Glutamatergic neuron (in vitro differentiated cells): ENCODE measurements at regions not wholly inside any gene's neighbourhood (a gene's known extent, or its start where the extent isn't known, plus 50 kb on each side); places are given as distances from the start of the nearest gene placed in this dataset.

ENCODE experiments used
- DNase-seq: peaks from one replicate; pipeline ENCODE4 v3.0.0; 2022
- H3K27ac Mint-ChIP-seq: one replicate; pipeline ENCODE4 v1.8.0; 2020; ENCODE audit warnings: mild to moderate bottlenecking, mixed read lengths, inconsistent platforms; ENCODE audit not compliant: unreplicated experiment
- H3K27me3 Mint-ChIP-seq: one replicate; pipeline ENCODE4 v1.8.0; 2020; ENCODE audit warnings: mild to moderate bottlenecking, moderate library complexity, mixed read lengths, inconsistent platforms; ENCODE audit not compliant: unreplicated experiment
- H3K36me3 Mint-ChIP-seq: one replicate; pipeline ENCODE4 v1.8.0; 2020; ENCODE audit warnings: mild to moderate bottlenecking, mixed read lengths, inconsistent platforms; ENCODE audit not compliant: unreplicated experiment
- H3K4me1 Mint-ChIP-seq: one replicate; pipeline ENCODE4 v1.8.0; 2020; ENCODE audit warnings: mild to moderate bottlenecking, low read depth, mixed read lengths, inconsistent platforms; ENCODE audit not compliant: unreplicated experiment
- H3K4me3 Mint-ChIP-seq: one replicate; pipeline ENCODE4 v1.8.0; 2020; ENCODE audit warnings: mild to moderate bottlenecking, mixed read lengths, inconsistent platforms; ENCODE audit not compliant: unreplicated experiment
- H3K9me3 Mint-ChIP-seq: one replicate; pipeline ENCODE4 v1.8.0; 2020; ENCODE audit warnings: mild to moderate bottlenecking, moderate library complexity, mixed read lengths, inconsistent platforms; ENCODE audit not compliant: unreplicated experiment
- TF ChIP-seq, protein P1 (sequence below): fragments of 200-600 bp; sonication (generic); IDR thresholded peaks from one replicate; pipeline ENCODE4 v1.5.0; 2021; ENCODE audit not compliant: partially characterized antibody, unreplicated experiment

DNA sequence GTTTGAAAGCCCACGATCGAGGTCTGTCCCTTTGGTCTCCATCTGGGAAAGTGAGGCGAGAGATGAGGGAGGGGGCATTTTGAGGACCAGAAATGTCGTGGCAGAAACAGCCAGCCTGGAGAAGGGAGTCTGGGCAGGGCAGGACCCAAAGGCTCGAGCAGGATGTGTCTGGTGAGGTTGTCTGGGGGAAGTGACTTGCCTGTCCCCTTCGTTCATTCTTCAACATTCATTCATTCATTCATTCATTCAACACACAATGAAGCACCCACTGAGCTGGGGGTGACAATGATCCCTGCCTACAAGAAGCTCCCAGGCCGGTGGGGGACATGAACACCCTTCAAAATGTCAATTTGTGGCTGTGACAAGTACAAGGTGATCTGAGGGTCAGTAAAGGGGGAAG is 80.5 kb downstream of the CEBPB start:
- Mint-ChIP-seq H3K9me3 (no peaks in the 10 kb centered on the region), H3K4me3 (peak overlapping the region; percentile 3), H3K36me3 (no peaks in the 10 kb centered on the region), H3K27me3 (peaks cover 9% of the 10 kb centered on the region), H3K27ac (peak overlapping the region; percentile 1), H3K4me1 (peaks cover 12% of the 10 kb centered on the region)
- DNase-seq: no peak
- TF ChIP-seq, protein P1, sequence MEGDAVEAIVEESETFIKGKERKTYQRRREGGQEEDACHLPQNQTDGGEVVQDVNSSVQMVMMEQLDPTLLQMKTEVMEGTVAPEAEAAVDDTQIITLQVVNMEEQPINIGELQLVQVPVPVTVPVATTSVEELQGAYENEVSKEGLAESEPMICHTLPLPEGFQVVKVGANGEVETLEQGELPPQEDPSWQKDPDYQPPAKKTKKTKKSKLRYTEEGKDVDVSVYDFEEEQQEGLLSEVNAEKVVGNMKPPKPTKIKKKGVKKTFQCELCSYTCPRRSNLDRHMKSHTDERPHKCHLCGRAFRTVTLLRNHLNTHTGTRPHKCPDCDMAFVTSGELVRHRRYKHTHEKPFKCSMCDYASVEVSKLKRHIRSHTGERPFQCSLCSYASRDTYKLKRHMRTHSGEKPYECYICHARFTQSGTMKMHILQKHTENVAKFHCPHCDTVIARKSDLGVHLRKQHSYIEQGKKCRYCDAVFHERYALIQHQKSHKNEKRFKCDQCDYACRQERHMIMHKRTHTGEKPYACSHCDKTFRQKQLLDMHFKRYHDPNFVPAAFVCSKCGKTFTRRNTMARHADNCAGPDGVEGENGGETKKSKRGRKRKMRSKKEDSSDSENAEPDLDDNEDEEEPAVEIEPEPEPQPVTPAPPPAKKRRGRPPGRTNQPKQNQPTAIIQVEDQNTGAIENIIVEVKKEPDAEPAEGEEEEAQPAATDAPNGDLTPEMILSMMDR: no peak

DNA sequence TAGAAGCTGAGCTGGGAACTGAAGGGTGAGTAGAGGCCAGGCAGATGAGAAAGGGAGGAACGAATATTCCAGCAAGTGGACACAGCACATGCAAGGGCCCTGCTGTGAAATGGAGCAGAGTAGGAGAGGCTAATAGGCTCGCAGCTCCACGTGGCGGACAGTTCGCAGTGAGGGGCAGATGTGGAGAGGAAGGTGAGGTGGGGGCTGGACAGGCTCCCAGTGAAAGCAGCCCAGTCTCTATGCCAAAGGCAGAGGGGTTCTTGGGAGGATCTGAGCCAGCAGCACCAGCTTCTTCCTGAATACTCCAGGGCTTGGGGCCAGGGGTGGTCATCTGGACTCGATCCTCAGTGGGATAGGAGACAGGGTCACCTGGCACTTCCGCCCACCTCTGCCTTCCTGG is 81.0 kb downstream of the CEBPB start:
- Mint-ChIP-seq H3K36me3 (no peaks in the 10 kb centered on the region), H3K4me3 (peak overlapping the region; percentile 3), H3K27me3 (peaks cover 9% of the 10 kb centered on the region), H3K27ac (peak overlapping the region; percentile 1), H3K4me1 (peaks cover 12% of the 10 kb centered on the region), H3K9me3 (no peaks in the 10 kb centered on the region)
- TF ChIP-seq, protein P1: no peak
- no peak for DNase-seq

DNA sequence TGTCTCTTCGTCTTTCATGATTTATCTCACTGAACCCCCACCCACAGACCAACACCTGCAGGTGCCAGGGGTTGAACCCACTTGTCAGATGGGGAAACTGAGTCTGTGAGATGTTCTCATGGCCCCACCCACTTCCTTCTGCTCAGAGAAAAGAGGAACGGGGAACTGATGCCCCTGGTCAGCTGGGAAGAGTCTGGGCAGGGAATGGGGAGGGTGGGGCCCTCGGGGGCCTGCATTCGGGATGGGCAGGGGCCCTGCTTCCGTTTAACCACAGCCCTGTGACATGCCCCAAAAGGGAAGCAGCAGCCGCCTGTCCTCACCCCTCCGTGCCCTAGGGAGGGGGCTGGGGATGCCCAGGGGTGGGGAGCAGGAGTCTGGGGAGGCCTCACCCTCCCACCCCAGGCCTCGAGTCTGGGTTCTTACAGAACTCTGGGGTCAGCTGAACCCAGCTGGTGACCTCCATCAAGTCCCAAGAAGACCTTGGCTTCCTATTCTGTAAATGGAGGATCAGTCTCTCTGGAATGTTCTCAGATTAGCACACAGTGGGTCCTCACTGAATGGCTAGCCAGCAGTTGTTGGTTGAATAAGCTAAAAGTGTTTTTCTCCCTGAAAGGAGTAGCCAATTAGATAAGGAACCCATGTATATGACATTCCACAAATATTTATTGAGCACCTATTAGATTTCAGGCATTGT is 81.5 kb downstream of the CEBPB start:
- H3K4me1 Mint-ChIP-seq: peaks cover 12% of the 10 kb centered on the region
- peak overlapping the region; percentile 77 for H3K27ac Mint-ChIP-seq
- no peak for DNase-seq
- no peaks in the 10 kb centered on the region for H3K9me3 Mint-ChIP-seq
- H3K36me3 Mint-ChIP-seq: no peaks in the 10 kb centered on the region
- H3K4me3 Mint-ChIP-seq: no peak overlapping the region
- H3K27me3 Mint-ChIP-seq: peaks cover 9% of the 10 kb centered on the region
- TF ChIP-seq, protein P1: no peak

DNA sequence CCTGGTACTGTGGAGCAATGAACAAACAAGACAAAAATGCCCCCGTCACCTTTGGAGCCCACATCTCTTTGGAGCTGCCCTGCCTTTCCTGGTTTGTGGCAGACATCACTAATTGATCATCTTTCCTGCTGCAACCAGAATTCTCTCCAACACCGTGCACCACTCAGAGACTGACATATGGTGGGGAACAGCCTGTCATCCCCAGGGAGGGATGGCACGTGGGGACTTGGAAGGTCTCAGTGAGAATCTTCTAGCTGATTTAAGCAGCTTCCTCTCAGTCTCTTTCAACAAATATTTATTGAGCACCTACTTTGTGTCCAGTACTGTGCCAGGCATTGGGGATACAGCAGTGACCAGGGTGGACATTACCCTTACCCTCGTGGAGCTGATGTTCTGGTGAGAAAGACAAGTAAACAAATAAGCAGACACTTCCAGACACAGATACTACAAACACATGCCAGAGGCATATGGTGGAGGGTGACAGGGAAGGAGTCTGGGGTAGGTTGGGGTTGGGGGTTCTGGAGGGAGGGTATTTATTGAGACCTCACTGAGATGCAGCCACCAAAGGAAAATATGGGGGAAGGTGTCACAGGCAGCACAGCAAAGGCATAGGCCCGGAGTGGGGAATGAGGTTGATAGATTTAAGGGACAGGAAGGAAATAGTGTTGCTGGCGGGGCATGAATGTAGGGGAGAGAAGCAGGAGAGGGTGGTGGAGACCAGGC is 82.3 kb downstream of the CEBPB start:
- Mint-ChIP-seq H3K27me3 (peaks cover 6% of the 10 kb centered on the region), H3K4me1 (peaks cover 12% of the 10 kb centered on the region), H3K27ac (peak overlapping the region; percentile 77), H3K36me3 (no peaks in the 10 kb centered on the region), H3K9me3 (no peaks in the 10 kb centered on the region), H3K4me3 (no peak overlapping the region)
- peak; percentile 65 for DNase-seq
- TF ChIP-seq, protein P1: no peak
